SU-DHL-6 (cell line): ENCODE measurements at regions not wholly inside any gene's neighbourhood (a gene's known extent, or its start where the extent isn't known, plus 50 kb on each side); places are given as distances from the start of the nearest gene placed in this dataset.

Experiments used
- H2AFZ ChIP-seq: fragments of 200-600 bp; sonication (generic); 2 replicates; pipeline ENCODE4 v1.6.1; 2014; ENCODE audit warnings: low read depth, mild to moderate bottlenecking, moderate library complexity, mixed read lengths, antibody characterized with exemption, low read length; ENCODE audit not compliant: severe bottlenecking
- H3F3A ChIP-seq: fragments of 200-600 bp; shearing (Covaris generic); 2 replicates; pipeline ENCODE4 v1.6.0; 2016; ENCODE audit warnings: antibody characterized with exemption, mild to moderate bottlenecking; ENCODE audit not compliant: insufficient read depth
- H3K27ac ChIP-seq: fragments of 200-600 bp; sonication (generic); 2 replicates; pipeline ENCODE4 v1.5.1; 2016; ENCODE audit warnings: low read depth, mild to moderate bottlenecking, low read length, moderate library complexity, mixed read lengths
- H3K27me3 ChIP-seq: fragments of 200-600 bp; sonication (generic), shearing (Covaris generic); 2 replicates; pipeline ENCODE4 v1.6.0; 2014; ENCODE audit warnings: mild to moderate bottlenecking, low read length
- H3K36me3 ChIP-seq: fragments of 200-600 bp; sonication (generic); 2 replicates; pipeline ENCODE4 v1.6.1; 2014; ENCODE audit warnings: mild to moderate bottlenecking, low read length, mixed read lengths
- H3K4me2 ChIP-seq: fragments of 300-600, 200-600 bp; shearing (Covaris generic), sonication (generic); 2 replicates; pipeline ENCODE4 v1.6.0; 2014; ENCODE audit warnings: low read length, low read depth, mild to moderate bottlenecking; ENCODE audit not compliant: poor library complexity, severe bottlenecking
- H3K4me3 ChIP-seq: fragments of 200-600 bp; sonication (generic); 2 replicates; pipeline ENCODE4 v1.5.1; 2014; ENCODE audit warnings: antibody characterized with exemption, low read length, mild to moderate bottlenecking, mixed read lengths; ENCODE audit not compliant: insufficient read depth, poor library complexity, severe bottlenecking
- H3K79me2 ChIP-seq: fragments of 200-600 bp; sonication (generic); 2 replicates; pipeline ENCODE4 v1.6.1; 2014; ENCODE audit warnings: mild to moderate bottlenecking, low read length, moderate library complexity; ENCODE audit not compliant: insufficient read depth
- H3K9ac ChIP-seq: fragments of 200-600 bp; sonication (generic); 2 replicates; pipeline ENCODE4 v1.7.0; 2014; ENCODE audit warnings: mild to moderate bottlenecking, low read length
- H3K9me2 ChIP-seq: fragments of 200-600 bp; sonication (generic); replicated peaks from 2 replicates; pipeline ENCODE4 v1.6.1; 2014; ENCODE audit warnings: low read length; ENCODE audit not compliant: insufficient read depth
- H3K9me3 ChIP-seq: fragments of 200-600 bp; sonication (generic); 2 replicates; pipeline ENCODE4 v1.6.1; 2014; ENCODE audit warnings: low read length, mixed read lengths; ENCODE audit not compliant: insufficient read depth
- H4K20me1 ChIP-seq: fragments of 200-600 bp; sonication (generic); 2 replicates; pipeline ENCODE4 v1.6.1; 2014; ENCODE audit warnings: low read depth, mild to moderate bottlenecking, antibody characterized with exemption, low read length, moderate library complexity, mixed read lengths
- EZH2phosphoT487 ChIP-seq: fragments of 200-600 bp; sonication (generic), shearing (Covaris generic); conservative IDR thresholded peaks from 2 replicates; pipeline ENCODE4 v1.6.1; 2018; ENCODE audit warnings: mild to moderate bottlenecking, antibody characterized with exemption, low read length, moderate library complexity, mixed read lengths
- TF ChIP-seq, protein P1 (sequence below): fragments of 200-600 bp; sonication (generic); IDR thresholded peaks from one replicate; pipeline ENCODE4 v1.5.1; 2017; ENCODE audit warnings: antibody characterized with exemption, mild to moderate bottlenecking, low read length, moderate library complexity; ENCODE audit not compliant: insufficient read depth, poor library complexity, severe bottlenecking

- H3K36me3 ChIP-seq = no peaks in the 10 kb centered on the region
- H3K9me2 ChIP-seq = no peaks in the 10 kb centered on the region
- H2AFZ ChIP-seq = no peak overlapping the region
- H3K9ac ChIP-seq = no peak overlapping the region
- TF ChIP-seq EZH2phosphoT487 = no peak
- TF ChIP-seq, protein P1, sequence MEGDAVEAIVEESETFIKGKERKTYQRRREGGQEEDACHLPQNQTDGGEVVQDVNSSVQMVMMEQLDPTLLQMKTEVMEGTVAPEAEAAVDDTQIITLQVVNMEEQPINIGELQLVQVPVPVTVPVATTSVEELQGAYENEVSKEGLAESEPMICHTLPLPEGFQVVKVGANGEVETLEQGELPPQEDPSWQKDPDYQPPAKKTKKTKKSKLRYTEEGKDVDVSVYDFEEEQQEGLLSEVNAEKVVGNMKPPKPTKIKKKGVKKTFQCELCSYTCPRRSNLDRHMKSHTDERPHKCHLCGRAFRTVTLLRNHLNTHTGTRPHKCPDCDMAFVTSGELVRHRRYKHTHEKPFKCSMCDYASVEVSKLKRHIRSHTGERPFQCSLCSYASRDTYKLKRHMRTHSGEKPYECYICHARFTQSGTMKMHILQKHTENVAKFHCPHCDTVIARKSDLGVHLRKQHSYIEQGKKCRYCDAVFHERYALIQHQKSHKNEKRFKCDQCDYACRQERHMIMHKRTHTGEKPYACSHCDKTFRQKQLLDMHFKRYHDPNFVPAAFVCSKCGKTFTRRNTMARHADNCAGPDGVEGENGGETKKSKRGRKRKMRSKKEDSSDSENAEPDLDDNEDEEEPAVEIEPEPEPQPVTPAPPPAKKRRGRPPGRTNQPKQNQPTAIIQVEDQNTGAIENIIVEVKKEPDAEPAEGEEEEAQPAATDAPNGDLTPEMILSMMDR = no peak
- H3K4me2 ChIP-seq = no peak overlapping the region
- no peaks in the 10 kb centered on the region for H3K79me2 ChIP-seq
- H3K9me3 ChIP-seq = no peaks in the 10 kb centered on the region
- H3F3A ChIP-seq = no peaks in the 10 kb centered on the region
- no peak overlapping the region for H3K27ac ChIP-seq
- H4K20me1 ChIP-seq = no peaks in the 10 kb centered on the region
- H3K27me3 ChIP-seq = no peaks in the 10 kb centered on the region
- H3K4me3 ChIP-seq = no peak overlapping the region
These were observed 947.7 kb upstream of the MAP3K7 start for GRCh38 chr6:91534614-91535013.

GRCh38 chr6:91523511-91523910 lies 936.6 kb upstream of the MAP3K7 start:
- H3K27ac ChIP-seq = no peak overlapping the region
- no peaks in the 10 kb centered on the region for H4K20me1 ChIP-seq
- TF ChIP-seq, protein P1 = no peak

GRCh38 chr6:91521999-91522398 lies 935.1 kb upstream of the MAP3K7 start:
- no peak overlapping the region for H3K9ac ChIP-seq
- no peaks in the 10 kb centered on the region for H3K27me3 ChIP-seq

More at GRCh38 chr6:91523511-91523910, 936.6 kb upstream of the MAP3K7 start:
- no peak overlapping the region for H2AFZ ChIP-seq
- H3K79me2 ChIP-seq = no peaks in the 10 kb centered on the region
- H3K27me3 ChIP-seq = no peaks in the 10 kb centered on the region
- no peaks in the 10 kb centered on the region for H3K36me3 ChIP-seq
- no peaks in the 10 kb centered on the region for H3K9me3 ChIP-seq
- no peak overlapping the region for H3K4me2 ChIP-seq
- no peak overlapping the region for H3K4me3 ChIP-seq
- no peak overlapping the region for H3K9ac ChIP-seq
- H3F3A ChIP-seq = no peaks in the 10 kb centered on the region
- no peaks in the 10 kb centered on the region for H3K9me2 ChIP-seq

More at GRCh38 chr6:91521999-91522398, 935.1 kb upstream of the MAP3K7 start:
- Histone ChIP-seq H3K36me3 (no peaks in the 10 kb centered on the region), H3K9me2 (no peaks in the 10 kb centered on the region), H4K20me1 (no peaks in the 10 kb centered on the region), H3K4me3 (no peak overlapping the region), H3K4me2 (no peak overlapping the region), H3K27ac (no peak overlapping the region), H3F3A (no peaks in the 10 kb centered on the region), H3K9me3 (no peaks in the 10 kb centered on the region), H3K79me2 (no peaks in the 10 kb centered on the region), H2AFZ (no peak overlapping the region)
- TF ChIP-seq EZH2phosphoT487 = no peak
- TF ChIP-seq, protein P1 = no peak
